IMR-90 (cell line): ENCODE measurements at regions not wholly inside any gene's neighbourhood (a gene's known extent, or its start where the extent isn't known, plus 50 kb on each side); places are given as distances from the start of the nearest gene placed in this dataset.

Experiments used
- ATAC-seq: fragments of 200-7000 bp; cut with Tn5 transposase; 2 replicates; pipeline ENCODE4 v1.9.1; 2020; ENCODE audit warnings: low read depth, mild to moderate bottlenecking, moderate library complexity
- BruUV-seq: library from RNA; stranded (reverse); fragments of 400-500 nt; replicated peaks from 2 replicates; lab custom pipeline; 2021; lab: Mats Ljungman, UMichigan
- CTCF ChIA-PET: fragments of 300-600 bp; formaldehyde crosslinking; extraction: SDS; loops from one replicate; lab custom pipeline; 2021; ENCODE audit warnings: antibody characterized with exemption; lab: Yijun Ruan, JAX
- POLR2A ChIA-PET: fragments of 300-600 bp; sonication (Branson Sonifier 250); formaldehyde crosslinking; loops from one replicate; lab custom pipeline; 2022; ENCODE audit warnings: antibody characterized with exemption; ENCODE audit not compliant: unreplicated experiment; lab: Charles Lee
- DNase-seq: peaks from one replicate; pipeline ENCODE4 v3.0.0; 2013
- H2AFZ ChIP-seq: replicated peaks from 2 replicates; pipeline ENCODE3; 2013; ENCODE audit warnings: low read length, mild to moderate bottlenecking; ENCODE audit not compliant: poor library complexity
- H2AK5ac ChIP-seq: 2 replicates; pipeline ENCODE4 v1.6.1; 2013; ENCODE audit warnings: low read depth, low read length, inconsistent platforms
- H2AK9ac ChIP-seq: replicated peaks from 2 replicates; pipeline ENCODE3; 2013; ENCODE audit warnings: mild to moderate bottlenecking, low read depth, low read length, moderate library complexity; ENCODE audit not compliant: poor library complexity
- H2BK120ac ChIP-seq: 2 replicates; pipeline ENCODE4 v1.6.1; 2013; ENCODE audit warnings: low read depth, low read length, inconsistent platforms
- H2BK15ac ChIP-seq: 3 replicates; pipeline ENCODE4 v1.6.1; 2013; ENCODE audit warnings: low read depth, low read length, inconsistent platforms
- H2BK20ac ChIP-seq: 2 replicates; pipeline ENCODE4 v1.6.1; 2013; ENCODE audit warnings: low read depth, mild to moderate bottlenecking, inconsistent platforms, low read length, moderate library complexity
- H2BK5ac ChIP-seq: 2 replicates; pipeline ENCODE4 v1.6.1; 2013; ENCODE audit warnings: mild to moderate bottlenecking, low read depth, low read length, inconsistent platforms; ENCODE audit not compliant: poor library complexity, severe bottlenecking
- H3K14ac ChIP-seq: replicated peaks from 2 replicates; pipeline ENCODE4 v1.6.1; 2013; ENCODE audit warnings: low read depth, low read length, inconsistent platforms
- H3K18ac ChIP-seq: 2 replicates; pipeline ENCODE4 v1.6.1; 2013; ENCODE audit warnings: low read depth, low read length, control low read depth
- H3K23ac ChIP-seq: 2 replicates; pipeline ENCODE4 v1.6.1; 2013; ENCODE audit warnings: low read depth, low read length, inconsistent platforms
- H3K27ac ChIP-seq: 2 replicates; pipeline ENCODE4 v1.5.1; 2013; ENCODE audit warnings: mild to moderate bottlenecking, control low read depth, low read length; ENCODE audit not compliant: insufficient read depth
- H3K27me3 ChIP-seq: 2 replicates; pipeline ENCODE4 v1.6.1; 2013; ENCODE audit warnings: low read length; ENCODE audit not compliant: control insufficient read depth, insufficient read depth
- H3K36me3 ChIP-seq: 2 replicates; pipeline ENCODE4 v1.6.1; 2013; ENCODE audit warnings: low read length, mixed read lengths; ENCODE audit not compliant: control insufficient read depth, insufficient read depth
- H3K4ac ChIP-seq: 2 replicates; pipeline ENCODE4 v1.6.1; 2013; ENCODE audit warnings: low read depth, low read length, inconsistent platforms
- H3K4me1 ChIP-seq: 2 replicates; pipeline ENCODE4 v1.6.1; 2013; ENCODE audit warnings: low read length, mixed read lengths; ENCODE audit not compliant: control insufficient read depth, insufficient read depth
- H3K4me2 ChIP-seq: 2 replicates; pipeline ENCODE4 v1.6.1; 2013; ENCODE audit warnings: low read depth, mild to moderate bottlenecking, control low read depth, low read length, moderate library complexity
- H3K4me3 ChIP-seq: 2 replicates; pipeline ENCODE4 v1.5.1; 2013; ENCODE audit warnings: low read depth, mild to moderate bottlenecking, control low read depth, low read length, moderate library complexity; ENCODE audit not compliant: insufficient read depth
- H3K56ac ChIP-seq: 2 replicates; pipeline ENCODE4 v1.6.1; 2013; ENCODE audit warnings: low read length, inconsistent platforms; ENCODE audit not compliant: insufficient read depth; ENCODE audit errors: extremely low read depth
- H3K79me1 ChIP-seq, 2 experiments: 2 replicates each; pipeline ENCODE4 v1.6.1; 2013; ENCODE audit warnings: low read length in 2 of 2, inconsistent platforms in 1 of 2, low read depth in 1 of 2
- H3K9ac ChIP-seq: 2 replicates; pipeline ENCODE4 v1.6.1; 2013; ENCODE audit warnings: low read depth, low read length, control low read depth
- H3K9me1 ChIP-seq: 2 replicates; pipeline ENCODE4 v1.6.1; 2013; ENCODE audit warnings: low read length, inconsistent platforms; ENCODE audit not compliant: insufficient read depth
- H3K9me3 ChIP-seq: 2 replicates; pipeline ENCODE4 v1.6.1; 2013; ENCODE audit warnings: low read length; ENCODE audit not compliant: control insufficient read depth, insufficient read depth
- H4K20me1 ChIP-seq: 2 replicates; pipeline ENCODE4 v1.6.1; 2013; ENCODE audit warnings: low read length, inconsistent platforms; ENCODE audit not compliant: insufficient read depth
- H4K5ac ChIP-seq: 2 replicates; pipeline ENCODE4 v1.6.1; 2013; ENCODE audit warnings: mild to moderate bottlenecking, low read depth, low read length, control low read depth
- H4K8ac ChIP-seq, 2 experiments: 2 replicates each; pipeline ENCODE4 v1.6.1; 2013; ENCODE audit warnings: low read depth in 2 of 2, low read length in 2 of 2, control low read depth in 1 of 2, inconsistent platforms in 1 of 2
- H4K91ac ChIP-seq: 2 replicates; pipeline ENCODE4 v1.6.1; 2013; ENCODE audit warnings: low read depth, low read length, inconsistent platforms; ENCODE audit not compliant: insufficient read depth
- CEBPB ChIP-seq: IDR thresholded peaks from 2 replicates; pipeline ENCODE4 v1.6.1; 2012; ENCODE audit warnings: low read depth, low read length, improper control_type of control experiment
- CHD1 ChIP-seq: IDR thresholded peaks from 2 replicates; pipeline ENCODE4 v1.6.1; 2012; ENCODE audit warnings: low read depth, low read length, improper control_type of control experiment
- ELK1 ChIP-seq: fragments of 150-350 bp; IDR thresholded peaks from 2 replicates; pipeline ENCODE4 v1.6.1; 2016; ENCODE audit warnings: low read depth, mild to moderate bottlenecking, low read length, moderate library complexity, borderline replicate concordance
- MXI1 ChIP-seq: IDR thresholded peaks from 2 replicates; pipeline ENCODE4 v1.6.1; 2012; ENCODE audit warnings: low read depth, mild to moderate bottlenecking, low read length, moderate library complexity, borderline replicate concordance
- WGBS, 2 experiments: methylation state at CpG; one replicate each; pipeline versions ENCODE4 v1.1.5 to v1.1.7; 2013; ENCODE audit warnings: missing lambda C conversion rate in 2 of 2; ENCODE audit not compliant: insufficient read length in 1 of 2; ENCODE audit errors: extremely low coverage in 2 of 2; 5-methylcytosine and 5-hydroxymethylcytosine counted together
- dilution Hi-C: fragments of 300-500 bp; cut with HindIII; formaldehyde crosslinking; loops from one replicate; pipeline ENCODE4 v1.14.3; 2018; ENCODE audit warnings: low sequenced_read_pairs; ENCODE audit not compliant: unreplicated experiment
- in situ Hi-C: fragments of 300-500 bp; cut with MboI; formaldehyde crosslinking; loops from 3 replicates; pipeline ENCODE4 v1.14.3; 2019; ENCODE audit warnings: low sequenced_read_pairs, inconsistent platforms, mixed read lengths
- intact Hi-C: fragments of 100-400 bp; cut with micrococcal nuclease; formaldehyde crosslinking; loops from 2 replicates; pipeline ENCODE4 v1.10.0; 2022

GRCh38 chr3:55320928-55321327 lies 166.2 kb downstream of the WNT5A start:
- DNase-seq (no peak), ATAC-seq (no peak)
- Histone ChIP-seq H3K4me3 (no peak overlapping the region), H3K18ac (no peak overlapping the region), H3K9me1 (peaks cover 3% of the 10 kb centered on the region; the same call in 1 of the 2 replicates), H2AK9ac (no peak overlapping the region), H2BK5ac (no peak overlapping the region), H2BK120ac (no peak overlapping the region), H3K14ac (no peak overlapping the region), H3K23ac (no peak overlapping the region), H2BK15ac (0 out of 3 replicates have a peak overlapping the region, but pooled peaks have one; percentile 34), H3K4me1 (peaks cover 4% of the 10 kb centered on the region; the same call in 1 of the 2 replicates), H2AK5ac (no peak overlapping the region), H3K9ac (no peak overlapping the region), H4K20me1 (no peaks in the 10 kb centered on the region), H3K27me3 (no peaks in the 10 kb centered on the region), H4K5ac (peak overlapping the region; percentile 20; the same call in 1 of the 2 replicates), H3K79me1 (no peaks in the 10 kb centered on the region), H2BK20ac (no peak overlapping the region; the same call in 1 of the 2 replicates), H3K56ac (no peak overlapping the region), H4K91ac (no peak overlapping the region), H3K4ac (0 out of 2 replicates have a peak overlapping the region, but pooled peaks have one; percentile 16), H3K27ac (no peak overlapping the region), H3K9me3 (no peaks in the 10 kb centered on the region), H2AFZ (no peak overlapping the region), H4K8ac (no peak overlapping the region), H3K4me2 (no peak overlapping the region), H3K36me3 (no peaks in the 10 kb centered on the region)
- POLR2A ChIA-PET: no interaction called here
- 60% methylated on average over 1 of the region's 1 CpG; no CpG with 5 or more reads in 1 of the 2 experiments for WGBS, 2 experiments
- dilution Hi-C loops (no loop called here), in situ Hi-C loops (no loop called here), intact Hi-C loops (no loop called here)
- CTCF ChIA-PET: no interaction called here
- BruUV-seq: no TSS peak
- TF ChIP-seq MXI1 (no peak), ELK1 (no peak), CHD1 (no peak), CEBPB (no peak)
